IMR-90 (cell line): ENCODE measurements at regions not wholly inside any gene's neighbourhood (a gene's known extent, or its start where the extent isn't known, plus 50 kb on each side); places are given as distances from the start of the nearest gene placed in this dataset.

Source experiments
- ATAC-seq: fragments of 200-7000 bp; cut with Tn5 transposase; 2 replicates; pipeline ENCODE4 v1.9.1; 2020; ENCODE audit warnings: low read depth, mild to moderate bottlenecking, moderate library complexity
- BruUV-seq: library from RNA; stranded (reverse); fragments of 400-500 nt; replicated peaks from 2 replicates; lab custom pipeline; 2021; lab: Mats Ljungman, UMichigan
- CTCF ChIA-PET: fragments of 300-600 bp; formaldehyde crosslinking; extraction: SDS; loops from one replicate; lab custom pipeline; 2021; ENCODE audit warnings: antibody characterized with exemption; lab: Yijun Ruan, JAX
- POLR2A ChIA-PET: fragments of 300-600 bp; sonication (Branson Sonifier 250); formaldehyde crosslinking; loops from one replicate; lab custom pipeline; 2022; ENCODE audit warnings: antibody characterized with exemption; ENCODE audit not compliant: unreplicated experiment; lab: Charles Lee
- DNase-seq: peaks from one replicate; pipeline ENCODE4 v3.0.0; 2013
- H2AFZ ChIP-seq: replicated peaks from 2 replicates; pipeline ENCODE3; 2013; ENCODE audit warnings: low read length, mild to moderate bottlenecking; ENCODE audit not compliant: poor library complexity
- H2AK5ac ChIP-seq: 2 replicates; pipeline ENCODE4 v1.6.1; 2013; ENCODE audit warnings: low read depth, low read length, inconsistent platforms
- H2AK9ac ChIP-seq: replicated peaks from 2 replicates; pipeline ENCODE3; 2013; ENCODE audit warnings: mild to moderate bottlenecking, low read depth, low read length, moderate library complexity; ENCODE audit not compliant: poor library complexity
- H2BK120ac ChIP-seq: 2 replicates; pipeline ENCODE4 v1.6.1; 2013; ENCODE audit warnings: low read depth, low read length, inconsistent platforms
- H2BK15ac ChIP-seq: 3 replicates; pipeline ENCODE4 v1.6.1; 2013; ENCODE audit warnings: low read depth, low read length, inconsistent platforms
- H2BK20ac ChIP-seq: 2 replicates; pipeline ENCODE4 v1.6.1; 2013; ENCODE audit warnings: low read depth, mild to moderate bottlenecking, inconsistent platforms, low read length, moderate library complexity
- H2BK5ac ChIP-seq: 2 replicates; pipeline ENCODE4 v1.6.1; 2013; ENCODE audit warnings: mild to moderate bottlenecking, low read depth, low read length, inconsistent platforms; ENCODE audit not compliant: poor library complexity, severe bottlenecking
- H3K14ac ChIP-seq: replicated peaks from 2 replicates; pipeline ENCODE4 v1.6.1; 2013; ENCODE audit warnings: low read depth, low read length, inconsistent platforms
- H3K18ac ChIP-seq: 2 replicates; pipeline ENCODE4 v1.6.1; 2013; ENCODE audit warnings: low read depth, low read length, control low read depth
- H3K23ac ChIP-seq: 2 replicates; pipeline ENCODE4 v1.6.1; 2013; ENCODE audit warnings: low read depth, low read length, inconsistent platforms
- H3K27ac ChIP-seq: 2 replicates; pipeline ENCODE4 v1.5.1; 2013; ENCODE audit warnings: mild to moderate bottlenecking, control low read depth, low read length; ENCODE audit not compliant: insufficient read depth
- H3K27me3 ChIP-seq: 2 replicates; pipeline ENCODE4 v1.6.1; 2013; ENCODE audit warnings: low read length; ENCODE audit not compliant: control insufficient read depth, insufficient read depth
- H3K36me3 ChIP-seq: 2 replicates; pipeline ENCODE4 v1.6.1; 2013; ENCODE audit warnings: low read length, mixed read lengths; ENCODE audit not compliant: control insufficient read depth, insufficient read depth
- H3K4ac ChIP-seq: 2 replicates; pipeline ENCODE4 v1.6.1; 2013; ENCODE audit warnings: low read depth, low read length, inconsistent platforms
- H3K4me1 ChIP-seq: 2 replicates; pipeline ENCODE4 v1.6.1; 2013; ENCODE audit warnings: low read length, mixed read lengths; ENCODE audit not compliant: control insufficient read depth, insufficient read depth
- H3K4me2 ChIP-seq: 2 replicates; pipeline ENCODE4 v1.6.1; 2013; ENCODE audit warnings: low read depth, mild to moderate bottlenecking, control low read depth, low read length, moderate library complexity
- H3K4me3 ChIP-seq: 2 replicates; pipeline ENCODE4 v1.5.1; 2013; ENCODE audit warnings: low read depth, mild to moderate bottlenecking, control low read depth, low read length, moderate library complexity; ENCODE audit not compliant: insufficient read depth
- H3K56ac ChIP-seq: 2 replicates; pipeline ENCODE4 v1.6.1; 2013; ENCODE audit warnings: low read length, inconsistent platforms; ENCODE audit not compliant: insufficient read depth; ENCODE audit errors: extremely low read depth
- H3K79me1 ChIP-seq, 2 experiments: 2 replicates each; pipeline ENCODE4 v1.6.1; 2013; ENCODE audit warnings: low read length in 2 of 2, inconsistent platforms in 1 of 2, low read depth in 1 of 2
- H3K9ac ChIP-seq: 2 replicates; pipeline ENCODE4 v1.6.1; 2013; ENCODE audit warnings: low read depth, low read length, control low read depth
- H3K9me1 ChIP-seq: 2 replicates; pipeline ENCODE4 v1.6.1; 2013; ENCODE audit warnings: low read length, inconsistent platforms; ENCODE audit not compliant: insufficient read depth
- H3K9me3 ChIP-seq: 2 replicates; pipeline ENCODE4 v1.6.1; 2013; ENCODE audit warnings: low read length; ENCODE audit not compliant: control insufficient read depth, insufficient read depth
- H4K20me1 ChIP-seq: 2 replicates; pipeline ENCODE4 v1.6.1; 2013; ENCODE audit warnings: low read length, inconsistent platforms; ENCODE audit not compliant: insufficient read depth
- H4K5ac ChIP-seq: 2 replicates; pipeline ENCODE4 v1.6.1; 2013; ENCODE audit warnings: mild to moderate bottlenecking, low read depth, low read length, control low read depth
- H4K8ac ChIP-seq, 2 experiments: 2 replicates each; pipeline ENCODE4 v1.6.1; 2013; ENCODE audit warnings: low read depth in 2 of 2, low read length in 2 of 2, control low read depth in 1 of 2, inconsistent platforms in 1 of 2
- H4K91ac ChIP-seq: 2 replicates; pipeline ENCODE4 v1.6.1; 2013; ENCODE audit warnings: low read depth, low read length, inconsistent platforms; ENCODE audit not compliant: insufficient read depth
- CEBPB ChIP-seq: IDR thresholded peaks from 2 replicates; pipeline ENCODE4 v1.6.1; 2012; ENCODE audit warnings: low read depth, low read length, improper control_type of control experiment
- MXI1 ChIP-seq: IDR thresholded peaks from 2 replicates; pipeline ENCODE4 v1.6.1; 2012; ENCODE audit warnings: low read depth, mild to moderate bottlenecking, low read length, moderate library complexity, borderline replicate concordance
- RAD21 ChIP-seq: IDR thresholded peaks from 2 replicates; pipeline ENCODE4 v1.6.1; 2012; ENCODE audit warnings: low read length, improper control_type of control experiment
- USF2 ChIP-seq: fragments of 150-350 bp; IDR thresholded peaks from 2 replicates; pipeline ENCODE4 v1.6.1; 2017; ENCODE audit warnings: mild to moderate bottlenecking, antibody characterized with exemption, low read length, low read depth
- WGBS, 2 experiments: methylation state at CpG; one replicate each; pipeline versions ENCODE4 v1.1.5 to v1.1.7; 2013; ENCODE audit warnings: missing lambda C conversion rate in 2 of 2; ENCODE audit not compliant: insufficient read length in 1 of 2; ENCODE audit errors: extremely low coverage in 2 of 2; 5-methylcytosine and 5-hydroxymethylcytosine counted together
- dilution Hi-C: fragments of 300-500 bp; cut with HindIII; formaldehyde crosslinking; loops from one replicate; pipeline ENCODE4 v1.14.3; 2018; ENCODE audit warnings: low sequenced_read_pairs; ENCODE audit not compliant: unreplicated experiment
- in situ Hi-C: fragments of 300-500 bp; cut with MboI; formaldehyde crosslinking; loops from 3 replicates; pipeline ENCODE4 v1.14.3; 2019; ENCODE audit warnings: low sequenced_read_pairs, inconsistent platforms, mixed read lengths
- intact Hi-C: fragments of 100-400 bp; cut with micrococcal nuclease; formaldehyde crosslinking; loops from 2 replicates; pipeline ENCODE4 v1.10.0; 2022

GRCh38 chr10:57864765-57865680, 402.7 kb downstream of the IPMK start:
- no peak overlapping the region for H4K8ac ChIP-seq
- H3K79me1 ChIP-seq: no peaks in the 10 kb centered on the region
- H3K9me3 ChIP-seq: no peaks in the 10 kb centered on the region
- H3K9me1 ChIP-seq: no peaks in the 10 kb centered on the region
- WGBS, 2 experiments: 50% methylated on average over 1 of the region's 2 CpGs; no CpG with 5 or more reads in 1 of the 2 experiments
- dilution Hi-C loops (no loop called here), in situ Hi-C loops (no loop called here), intact Hi-C loops (no loop called here)
- H4K91ac ChIP-seq: no peak overlapping the region
- no peaks in the 10 kb centered on the region for H3K27me3 ChIP-seq
- H3K4me1 ChIP-seq: no peaks in the 10 kb centered on the region
- H2BK120ac ChIP-seq: no peak overlapping the region
- H2BK15ac ChIP-seq: no peak overlapping the region
- BruUV-seq: no TSS peak
- H3K18ac ChIP-seq: no peak overlapping the region
- H3K14ac ChIP-seq: no peak overlapping the region
- H3K9ac ChIP-seq: no peak overlapping the region
- H3K56ac ChIP-seq: no peak overlapping the region
- H2BK5ac ChIP-seq: no peak overlapping the region
- ChIA-PET CTCF (no interaction called here), POLR2A (no interaction called here)
- H4K5ac ChIP-seq: no peak overlapping the region
- H3K4ac ChIP-seq: no peak overlapping the region
- H2AK5ac ChIP-seq: no peak overlapping the region
- TF ChIP-seq USF2: no peak
- TF ChIP-seq RAD21: no peak
- TF ChIP-seq CEBPB: no peak
- TF ChIP-seq MXI1: no peak
- no peak overlapping the region for H3K4me3 ChIP-seq
- no peaks in the 10 kb centered on the region for H3K36me3 ChIP-seq
- no peak overlapping the region for H2BK20ac ChIP-seq
- H3K27ac ChIP-seq: no peak overlapping the region
- H3K4me2 ChIP-seq: no peak overlapping the region
- no peak overlapping the region for H3K23ac ChIP-seq
- ATAC-seq (no peak), DNase-seq (no peak)
- H2AFZ ChIP-seq: no peak overlapping the region
- no peaks in the 10 kb centered on the region for H4K20me1 ChIP-seq
- H2AK9ac ChIP-seq: no peak overlapping the region
